ENCODE measurements at regions not wholly inside any gene's neighbourhood (a gene's known extent, or its start where the extent isn't known, plus 50 kb on each side); places are given as distances from the start of the nearest gene placed in this dataset.

- CTCF ChIA-PET: interaction anchor here (0.6 to 1.0 kb wide), 2 partner anchors 8 to 52 kb away, joined by 3 read pairs; no protein-coding TSS in a partner anchor
- DNase-seq (ENCODE audit: low spot score): no peak
- POLR2A ChIA-PET (ENCODE audit: low non-redundant PET): no interaction called here
- TF ChIP-seq CTCF (conservative IDR thresholded peaks at IDR 0.05; ENCODE audit: low read depth): no peak
- H3K27ac ChIP-seq: no peak overlapping the region
Measured at GRCh38 chr20:52921340-52921739, 50.8 kb upstream of the TSHZ2 start.

DNA sequence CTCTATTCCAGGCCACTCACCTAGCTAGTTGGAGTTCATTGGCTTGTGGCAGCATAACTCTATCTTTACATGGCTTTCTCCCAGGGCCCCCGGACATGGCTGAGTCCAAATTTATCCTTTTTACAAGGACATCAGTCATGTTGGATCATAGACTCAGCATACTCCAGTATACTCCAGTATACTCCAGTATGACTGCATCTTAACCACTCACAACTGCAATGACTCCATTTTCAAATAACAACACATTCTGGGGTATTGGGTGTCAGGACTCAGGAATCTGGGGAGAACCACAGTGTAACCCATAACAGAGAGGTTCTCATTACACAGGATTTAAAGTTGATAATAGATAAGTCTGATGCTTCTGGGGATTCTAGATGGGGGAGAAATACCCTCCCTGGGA is 53.8 kb upstream of the TSHZ2 start:
- ChIA-PET POLR2A (ENCODE audit: low non-redundant PET) (no interaction called here), CTCF (interaction anchor here (0.5 kb wide), 1 partner anchor 11 kb away, joined by 3 read pairs; no protein-coding TSS in a partner anchor)
- DNase-seq (ENCODE audit: low spot score): no peak
- no peak for TF ChIP-seq CTCF (conservative IDR thresholded peaks at IDR 0.05; ENCODE audit: low read depth)
- no peak overlapping the region for H3K27ac ChIP-seq

- POLR2A ChIA-PET (ENCODE audit: low non-redundant PET): no interaction called here
- no peak overlapping the region for H3K27ac ChIP-seq
- CTCF ChIA-PET: no interaction called here
- no peak for DNase-seq (ENCODE audit: low spot score)
- TF ChIP-seq CTCF (conservative IDR thresholded peaks at IDR 0.05; ENCODE audit: low read depth): no peak
Measured at GRCh38 chr20:52915564-52915963, 56.6 kb upstream of the TSHZ2 start.

GRCh38 chr20:52914870-52915269 is 57.3 kb upstream of the TSHZ2 start:
- no peak overlapping the region for H3K27ac ChIP-seq
- no peak for TF ChIP-seq CTCF (conservative IDR thresholded peaks at IDR 0.05; ENCODE audit: low read depth)
- CTCF ChIA-PET: no interaction called here
- DNase-seq (ENCODE audit: low spot score): no peak
- POLR2A ChIA-PET (ENCODE audit: low non-redundant PET): no interaction called here

DNA sequence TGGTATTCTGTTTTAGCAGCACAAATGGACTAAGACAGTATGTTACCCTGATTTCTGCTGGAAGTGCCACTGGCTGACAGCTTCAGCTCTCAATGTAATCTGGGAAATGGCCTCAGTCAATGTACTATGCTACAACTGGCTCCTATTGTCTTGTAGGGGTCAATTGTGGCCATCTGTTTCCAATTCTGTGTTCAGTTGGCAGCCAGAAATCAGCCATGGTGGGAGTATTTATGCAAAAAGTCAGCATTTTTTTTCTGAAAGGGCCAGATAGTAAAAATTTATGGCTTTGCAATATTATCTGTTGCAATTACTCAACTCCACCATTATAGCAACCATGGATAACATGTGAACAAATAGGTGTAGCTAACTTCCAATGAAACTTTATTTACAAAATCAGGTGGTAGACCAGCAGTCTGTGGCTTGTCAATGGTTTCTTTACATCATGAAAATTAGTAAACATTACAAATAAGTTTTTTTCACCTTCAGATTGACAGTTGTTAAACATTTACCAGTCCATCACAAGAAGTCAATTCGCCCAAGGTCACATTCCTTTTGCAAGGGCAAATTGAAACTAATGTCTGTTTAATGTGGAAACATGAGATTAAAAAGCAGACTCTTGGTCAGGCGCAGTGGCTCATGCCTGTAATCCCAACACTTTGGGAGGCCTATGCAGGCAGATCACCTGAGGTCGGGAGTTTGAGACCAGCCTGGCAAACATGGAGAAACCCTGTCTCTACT is 58.3 kb upstream of the TSHZ2 start:
- H3K27ac ChIP-seq: no peak overlapping the region
- POLR2A ChIA-PET (ENCODE audit: low non-redundant PET): no interaction called here
- CTCF ChIA-PET: no interaction called here
- TF ChIP-seq CTCF (conservative IDR thresholded peaks at IDR 0.05; ENCODE audit: low read depth): no peak
- no peak for DNase-seq (ENCODE audit: low spot score)

DNA sequence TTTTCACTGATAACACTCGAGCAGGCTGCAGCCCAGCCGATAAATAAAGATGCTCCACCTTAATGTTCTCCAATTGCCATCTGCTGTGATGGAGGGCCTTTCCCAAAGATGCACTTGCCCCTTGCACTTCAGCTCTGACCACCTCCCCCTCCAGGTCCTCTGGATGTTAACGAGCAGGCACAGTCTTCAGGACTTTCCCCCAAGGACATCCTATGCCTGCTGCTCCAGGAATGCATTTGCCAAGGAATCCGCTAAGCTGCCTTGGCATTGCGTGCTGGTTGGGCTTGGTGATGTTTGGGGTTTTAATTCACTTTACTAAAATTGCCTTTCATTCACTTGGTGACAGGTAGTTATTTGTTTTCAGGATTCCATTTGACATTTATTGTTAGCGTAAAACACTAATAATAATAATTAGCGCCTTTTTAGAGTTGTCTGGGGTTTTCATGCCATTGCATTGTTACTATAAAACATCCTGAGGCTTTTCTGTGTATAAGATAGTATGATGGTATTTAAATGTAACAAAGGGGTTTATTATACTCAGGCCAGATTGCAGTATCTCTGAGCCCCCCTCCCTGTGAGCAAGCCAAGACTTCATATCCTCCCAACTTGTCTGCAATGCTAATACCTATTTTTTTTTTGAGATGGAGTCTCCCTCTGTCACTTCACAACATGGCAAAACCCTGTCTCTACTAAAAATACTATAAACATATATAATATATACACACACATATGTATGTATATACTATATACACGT is 66.7 kb upstream of the TSHZ2 start:
- no peak overlapping the region for H3K27ac ChIP-seq
- DNase-seq (ENCODE audit: low spot score): no peak
- CTCF ChIA-PET: interaction anchor here (0.7 to 1.3 kb wide), 2 partner anchors 24 kb away, joined by 4 to 5 read pairs; no protein-coding TSS in a partner anchor
- TF ChIP-seq CTCF (conservative IDR thresholded peaks at IDR 0.05; ENCODE audit: low read depth): no peak
- POLR2A ChIA-PET (ENCODE audit: low non-redundant PET): no interaction called here

Measured in RWPE1 (cell line).